NCI-H510A (cell line): ENCODE measurements at regions not wholly inside any gene's neighbourhood (a gene's known extent, or its start where the extent isn't known, plus 50 kb on each side); places are given as distances from the start of the nearest gene placed in this dataset.

ENCODE experiments used
- DNase-seq: peaks from one replicate; lab custom pipeline; 2025; lab: John Stamatoyannopoulos, UW

DNA sequence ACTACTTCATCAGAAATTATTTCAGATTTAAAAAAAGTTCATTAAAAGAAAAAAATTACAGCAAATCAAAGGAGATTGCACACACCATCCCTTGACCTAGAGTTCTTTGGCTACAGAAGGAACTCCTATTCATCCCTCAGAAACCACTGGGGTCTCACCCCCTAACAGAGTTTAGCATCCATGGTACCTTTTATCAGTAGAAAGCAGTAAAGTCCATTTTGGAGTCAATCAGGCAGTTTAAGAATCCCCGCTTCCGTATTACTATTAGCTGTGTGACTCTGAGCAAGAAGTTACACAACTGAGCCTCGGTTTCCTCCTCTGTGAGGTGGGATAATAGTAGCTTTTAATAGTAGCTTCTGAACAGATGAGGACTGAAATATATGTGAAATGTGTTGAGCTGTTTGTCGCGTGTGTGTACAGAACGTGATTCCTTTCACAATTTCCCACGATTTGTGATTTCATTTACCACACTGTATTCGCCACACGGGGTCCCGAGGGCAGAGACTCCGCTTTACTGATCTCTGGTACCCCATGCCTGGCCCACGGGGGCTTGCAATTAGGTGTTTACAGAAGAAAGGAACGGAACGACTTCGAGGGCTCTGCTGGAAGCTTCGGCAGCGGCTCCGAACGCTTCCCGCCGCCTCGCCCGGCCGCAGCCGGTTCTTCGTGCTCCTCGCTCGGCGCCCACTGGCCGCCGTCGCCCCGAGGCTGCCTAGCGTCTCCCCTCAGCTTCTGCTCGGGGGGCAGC is 72.5 kb upstream of the ZBED5 start:
- no peak for DNase-seq

DNA sequence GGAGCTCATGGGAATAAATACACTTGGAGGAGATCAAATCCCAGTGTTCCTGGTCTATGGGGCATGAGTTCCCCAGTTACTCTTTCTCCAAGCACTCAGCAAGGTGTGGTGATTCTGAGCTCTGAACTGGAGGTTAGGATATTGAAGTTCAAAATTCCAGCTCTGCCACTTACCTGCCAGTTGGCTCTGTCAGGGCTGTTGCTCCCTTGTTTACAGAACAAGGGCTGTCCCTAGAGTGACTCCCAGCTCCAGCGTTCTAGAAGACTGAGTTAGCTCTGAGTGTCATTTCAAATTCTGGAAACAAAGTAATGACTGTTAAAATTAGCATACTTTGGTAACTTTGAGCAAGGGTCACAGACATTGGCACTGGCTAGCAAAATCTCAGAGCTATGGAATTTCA is 69.7 kb upstream of the ZBED5 start:
- no peak for DNase-seq

DNA sequence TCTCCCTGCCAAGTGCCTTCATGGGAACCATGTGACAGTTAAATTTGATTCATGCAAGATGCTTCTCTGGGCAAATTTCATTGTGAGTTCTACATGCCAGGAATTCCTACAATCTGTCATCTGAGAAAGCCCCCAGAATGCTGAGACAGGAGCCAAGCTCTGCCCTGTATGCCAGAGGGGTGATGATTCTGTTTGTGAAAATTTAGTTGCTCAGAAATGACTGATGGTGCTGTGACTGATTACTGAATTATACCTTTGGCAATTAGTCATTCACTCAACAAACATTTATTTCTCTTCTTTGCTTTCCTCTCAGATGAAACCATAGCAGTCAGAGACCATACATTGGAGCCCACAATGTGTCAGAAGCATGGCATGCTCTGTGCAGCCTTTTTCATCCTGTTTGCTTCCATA is 69.0 kb upstream of the ZBED5 start:
- DNase-seq: no peak

DNA sequence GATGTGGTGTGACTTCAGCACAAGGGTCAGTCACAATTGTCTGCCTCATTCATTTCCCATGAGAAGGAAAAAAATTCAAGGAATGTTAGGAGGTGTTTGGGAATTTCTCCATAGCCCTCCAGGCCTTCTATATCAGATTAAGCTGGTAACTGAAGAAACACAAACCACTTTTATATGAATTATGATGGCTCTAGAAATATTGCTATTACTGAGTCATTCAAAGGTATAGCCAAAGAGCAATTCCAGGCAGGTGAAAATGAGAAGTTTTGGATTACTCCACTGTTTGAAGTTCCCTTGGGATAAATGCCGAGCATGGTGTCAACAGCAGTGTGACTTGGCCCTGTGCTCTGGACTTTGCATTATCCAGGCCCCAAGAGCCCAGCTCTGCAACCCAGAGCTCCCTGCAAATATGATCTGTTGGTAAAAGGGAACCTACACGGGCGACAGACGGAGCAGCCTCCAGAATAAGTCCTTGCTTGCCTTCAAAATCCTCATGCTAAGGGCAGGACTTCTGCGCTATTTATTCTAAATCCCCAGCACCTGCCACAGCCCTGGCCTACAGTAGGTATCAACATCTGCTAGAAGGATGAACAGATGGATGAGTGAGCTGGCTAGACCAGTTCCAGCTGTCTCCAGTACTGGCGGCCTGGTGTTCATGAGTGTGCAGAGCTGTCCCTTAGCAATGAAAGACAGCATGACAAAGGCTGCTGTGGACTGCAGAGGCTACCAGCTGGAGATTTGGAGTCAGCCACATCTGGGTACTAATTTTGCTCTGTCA is 67.5 kb upstream of the ZBED5 start:
- peak; percentile 54 for DNase-seq

DNA sequence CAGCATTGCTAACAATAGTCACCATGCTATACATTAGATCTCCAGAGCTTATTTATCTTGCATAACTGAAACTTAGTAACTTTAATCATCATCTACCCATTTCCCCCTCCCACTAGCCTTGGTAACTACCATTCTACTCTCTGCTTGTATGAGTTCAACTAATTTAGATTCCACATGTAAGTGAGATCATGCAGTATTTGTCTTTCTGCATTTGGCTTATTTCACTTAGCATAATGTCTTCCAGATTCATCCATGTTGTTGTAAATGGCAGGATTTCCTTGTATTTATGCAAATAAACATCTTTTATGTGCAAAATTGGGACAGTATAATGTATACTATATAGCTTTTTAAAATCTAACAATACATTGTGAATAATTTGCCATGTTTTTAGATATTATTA is 66.0 kb upstream of the ZBED5 start:
- DNase-seq: no peak

DNA sequence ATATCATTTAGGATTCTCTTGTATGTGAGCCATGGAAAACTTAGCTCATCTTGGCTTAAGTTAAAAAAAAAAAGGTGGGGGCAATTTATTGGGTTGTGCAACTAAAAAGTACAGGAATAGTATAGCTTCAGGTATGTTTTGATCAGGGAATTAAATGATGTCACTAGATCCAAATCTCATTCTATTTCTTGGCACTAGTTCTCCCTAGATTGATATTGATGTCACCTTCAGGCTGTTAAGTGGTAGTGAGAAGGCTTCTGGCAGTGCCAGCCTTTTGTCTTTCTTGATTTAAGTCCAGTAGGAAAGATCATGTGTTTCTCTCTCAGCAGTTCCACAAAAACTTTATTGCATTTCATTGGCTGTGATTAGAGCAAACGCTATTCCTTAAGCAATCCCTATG is 65.0 kb upstream of the ZBED5 start:
- no peak for DNase-seq

DNA sequence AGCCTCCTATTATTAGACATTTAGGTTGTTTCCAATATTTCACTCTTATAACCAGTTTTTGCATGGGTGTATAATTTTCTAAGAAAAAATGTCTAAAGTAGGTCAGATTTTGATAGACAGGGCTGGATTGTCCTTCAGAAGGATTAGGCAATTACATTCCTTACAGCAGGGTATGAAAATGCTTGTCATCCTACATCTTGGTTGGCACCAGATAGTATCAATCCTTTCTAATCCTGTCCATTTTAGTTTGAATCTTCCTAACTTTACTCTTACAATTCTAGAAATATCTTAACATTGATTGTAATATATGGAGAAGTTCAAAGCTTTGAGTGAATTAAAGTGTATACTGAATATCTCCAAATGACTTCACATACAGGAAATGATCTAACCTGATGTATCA is 63.0 kb upstream of the ZBED5 start:
- DNase-seq: no peak

DNA sequence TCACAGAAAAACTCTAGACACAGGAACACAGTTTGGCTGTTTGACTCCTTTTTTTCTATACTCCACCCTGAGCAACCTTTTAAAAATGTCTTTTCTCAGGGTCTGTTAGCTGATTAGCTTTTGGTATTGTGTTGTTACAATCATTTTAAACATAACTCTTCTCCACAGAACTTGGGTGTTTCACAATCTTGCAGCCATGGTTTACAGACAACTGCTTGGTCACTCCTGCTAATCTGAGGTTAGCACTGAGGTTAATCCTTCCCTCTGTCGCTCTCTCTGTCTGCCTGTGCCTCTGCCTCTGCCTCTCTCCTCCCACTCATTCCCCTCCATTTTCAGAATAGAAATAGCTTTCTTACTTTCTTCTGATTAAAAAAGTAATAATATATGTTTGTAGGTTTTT is 62.4 kb upstream of the ZBED5 start:
- DNase-seq: no peak

DNA sequence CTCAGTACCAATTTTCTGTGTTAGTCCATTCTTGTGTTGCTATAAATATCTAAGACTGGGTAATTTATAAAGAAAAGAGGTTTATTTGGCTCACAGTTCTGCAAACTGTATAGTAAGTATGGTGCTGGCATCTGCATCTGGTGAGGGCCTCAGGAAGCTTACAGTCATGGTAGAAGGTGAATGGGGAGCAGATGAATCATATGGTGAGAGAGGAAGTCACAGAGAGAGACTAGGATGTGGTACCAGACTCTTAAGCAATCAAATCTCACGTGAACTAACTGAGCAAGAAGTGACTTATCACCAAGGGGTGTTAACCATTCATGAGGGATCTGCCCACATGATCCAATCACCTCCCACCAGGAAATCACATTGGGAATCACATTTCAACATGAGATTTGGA is 60.8 kb upstream of the ZBED5 start:
- no peak for DNase-seq

DNA sequence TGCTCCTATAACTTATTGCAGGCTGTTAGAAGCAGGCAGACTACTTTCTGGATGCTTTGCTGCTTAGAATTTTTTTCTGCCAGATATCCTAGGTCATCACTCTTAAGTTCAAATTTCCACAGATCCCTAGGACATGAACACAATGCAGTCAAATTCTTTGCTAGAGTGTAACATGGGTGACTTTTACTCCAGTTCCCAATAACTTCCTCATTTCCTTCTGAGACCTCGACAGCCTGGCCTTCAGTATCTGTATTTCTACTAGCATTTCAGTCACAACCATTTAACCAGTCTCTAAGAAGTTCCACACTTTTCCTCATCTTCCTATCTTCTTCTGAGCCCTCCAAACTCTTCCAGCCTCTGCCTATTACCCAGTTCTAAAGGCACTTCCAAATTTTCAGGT is 60.4 kb upstream of the ZBED5 start:
- no peak for DNase-seq

DNA sequence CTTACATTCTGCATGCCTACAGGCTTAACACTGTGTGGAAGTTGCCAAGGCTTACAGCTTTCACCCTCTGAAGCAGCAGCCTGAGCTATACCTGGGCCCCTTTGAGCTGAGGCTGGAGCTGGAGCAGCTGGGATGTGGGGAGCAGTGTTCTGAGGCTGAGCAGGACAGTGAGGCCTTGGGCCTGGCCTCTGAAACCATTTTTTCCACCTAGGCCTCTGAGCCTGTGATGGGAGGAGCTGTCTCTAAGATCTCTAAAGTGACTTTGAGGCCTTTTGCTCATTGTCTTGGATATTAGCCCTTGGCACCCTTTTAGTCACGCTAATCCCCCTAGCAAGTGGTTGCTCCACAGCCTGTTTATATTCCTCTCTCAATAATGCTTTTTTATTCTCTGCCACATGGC is 59.9 kb upstream of the ZBED5 start:
- no peak for DNase-seq

DNA sequence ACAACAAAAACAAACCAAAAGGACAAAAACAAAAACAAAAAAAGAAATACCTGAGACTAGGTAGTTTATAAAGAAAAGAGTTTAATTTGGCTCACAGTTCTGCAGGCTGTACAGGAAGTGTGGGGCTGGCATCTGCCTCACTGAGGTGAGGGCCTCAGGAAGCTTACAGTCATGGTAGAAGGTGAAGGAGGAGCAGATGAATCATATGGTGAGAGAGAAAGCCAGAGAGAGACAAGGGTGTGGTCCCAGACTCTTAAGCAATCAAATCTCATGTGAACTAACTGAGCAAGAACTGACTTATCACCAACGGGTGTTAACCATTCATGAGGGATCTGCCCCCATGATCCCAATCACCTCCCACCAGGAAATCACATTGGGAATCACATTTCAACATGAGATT is 58.8 kb upstream of the ZBED5 start:
- DNase-seq: no peak

DNA sequence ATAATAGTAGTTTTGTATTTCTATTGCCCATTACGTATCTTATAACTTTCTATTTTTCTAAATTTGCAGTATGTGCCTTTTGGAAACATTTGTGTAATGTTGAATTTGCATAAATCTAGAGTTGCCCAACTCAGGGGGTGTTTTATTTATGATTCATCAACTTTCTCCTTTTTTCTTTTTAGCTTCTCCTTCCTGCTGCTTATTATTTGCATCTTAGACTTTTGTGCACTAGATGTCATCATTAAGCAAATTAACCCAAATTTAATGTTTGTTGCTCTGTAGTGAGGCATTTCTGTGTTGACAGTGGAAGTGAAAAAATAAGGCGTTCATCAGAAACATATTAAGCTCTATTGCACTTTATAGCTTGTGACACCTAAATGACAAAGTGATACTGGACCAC is 56.2 kb upstream of the ZBED5 start:
- no peak for DNase-seq

DNA sequence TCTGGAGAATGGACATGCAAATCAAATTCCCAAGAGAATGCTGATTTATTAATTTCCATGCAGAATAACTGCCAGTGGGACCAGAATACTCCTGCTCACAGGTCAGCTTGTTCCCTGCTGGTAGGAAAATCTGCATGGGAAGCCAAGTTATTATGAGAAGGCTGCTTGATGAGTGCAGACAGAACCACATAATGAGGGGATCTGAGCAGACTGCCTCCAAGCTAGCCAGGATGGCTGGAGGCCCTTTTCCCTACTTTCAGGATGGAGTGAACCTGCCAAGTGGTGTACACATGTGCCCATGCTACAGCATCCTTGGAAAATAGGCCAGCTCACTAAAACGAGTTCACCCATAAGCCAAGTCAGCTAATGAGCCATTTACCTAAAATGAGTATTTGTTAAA is 55.2 kb upstream of the ZBED5 start:
- DNase-seq: no peak

DNA sequence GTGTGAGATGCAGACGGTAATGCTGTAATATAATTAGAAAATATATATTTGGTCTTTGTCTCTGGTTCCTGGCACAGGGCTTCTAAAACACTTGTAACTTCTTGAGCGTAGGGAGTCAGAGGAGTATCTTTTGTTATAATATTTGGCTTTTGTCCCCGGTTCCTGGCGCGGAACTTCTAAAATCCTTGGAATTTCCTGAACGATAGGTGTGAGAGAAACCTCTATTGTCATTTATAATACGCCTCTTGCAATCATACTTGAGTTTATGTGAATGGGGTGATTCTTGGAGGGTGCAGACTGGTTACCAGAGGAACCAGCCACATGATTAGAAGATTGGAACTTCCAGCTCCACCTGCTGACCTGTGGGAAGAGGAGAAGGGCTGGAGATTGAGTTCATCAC is 54.1 kb upstream of the ZBED5 start:
- DNase-seq: no peak

DNA sequence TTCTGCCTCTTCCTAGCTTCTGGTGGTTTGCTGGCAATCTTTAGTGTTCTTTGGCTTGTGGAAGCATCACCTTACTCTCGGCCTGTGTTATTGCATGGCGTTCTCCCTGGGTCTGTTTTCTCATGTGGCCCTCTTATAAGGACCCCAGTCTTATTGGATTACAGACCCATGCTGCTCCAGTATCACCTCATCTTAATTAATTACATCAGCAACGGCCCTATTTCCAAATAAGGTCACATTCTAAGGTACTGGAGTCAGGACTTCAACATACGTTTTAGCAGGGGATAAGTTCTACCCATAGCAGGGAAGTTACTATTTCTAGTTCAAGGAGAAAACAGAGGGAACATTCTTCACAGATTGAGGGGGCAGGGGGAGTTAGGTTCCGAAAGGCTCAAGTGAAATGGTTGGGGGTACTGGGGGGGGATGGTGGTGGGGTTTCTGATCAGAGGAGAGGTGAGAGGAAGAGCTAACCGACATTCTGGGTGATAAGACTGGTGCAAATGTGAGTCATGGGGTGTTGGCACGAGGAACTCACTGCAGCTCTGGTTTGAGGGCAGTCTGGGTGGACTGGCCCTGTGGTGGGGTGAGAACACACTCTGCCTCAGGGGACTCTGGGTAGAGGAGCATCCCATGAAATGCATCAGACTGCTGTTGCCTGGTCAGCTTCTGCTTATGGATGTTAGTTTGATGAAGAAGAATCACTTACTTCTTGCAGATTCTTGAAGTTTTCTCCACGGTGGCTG is 51.5 kb upstream of the ZBED5 start:
- no peak for DNase-seq

DNA sequence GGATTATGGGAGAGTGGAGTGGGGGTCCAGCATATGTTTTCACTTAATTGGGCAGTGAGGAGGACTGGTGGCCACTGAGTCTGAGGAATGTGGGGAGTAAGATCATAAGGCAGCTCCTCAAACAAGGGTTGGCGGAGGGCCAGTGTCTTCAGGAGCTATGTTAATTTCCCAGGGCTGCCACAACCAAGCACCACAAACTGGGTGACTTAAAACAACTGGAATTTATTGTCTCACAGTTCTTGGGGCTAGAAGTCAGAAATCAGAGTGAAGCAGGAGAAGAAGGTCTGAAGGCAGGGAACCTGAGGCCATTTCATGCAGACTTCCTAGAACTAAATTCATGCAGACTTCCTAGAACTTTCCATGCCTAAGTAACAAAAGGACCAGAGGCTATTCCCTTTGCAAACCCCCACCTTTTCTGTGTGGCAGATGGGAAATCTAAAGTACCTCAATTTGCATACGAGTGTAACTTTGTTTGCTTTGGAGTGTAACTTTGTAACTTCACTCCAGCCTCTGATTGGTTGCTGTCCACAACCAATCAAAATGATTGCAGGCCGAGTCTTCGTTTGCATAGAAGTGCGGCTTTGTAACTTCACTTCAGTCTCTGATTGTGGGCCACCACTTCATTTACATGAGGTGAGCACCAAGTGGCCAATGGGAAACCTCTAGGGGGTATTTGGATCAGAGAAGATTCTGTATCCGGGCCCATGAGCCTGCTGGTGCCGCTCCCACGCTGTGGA is 50.5 kb upstream of the ZBED5 start:
- DNase-seq: no peak
